Keratinocyte (primary cell): ENCODE measurements at regions not wholly inside any gene's neighbourhood (a gene's known extent, or its start where the extent isn't known, plus 50 kb on each side); places are given as distances from the start of the nearest gene placed in this dataset.

Source experiments
- CTCF ChIP-seq, 3 experiments: IDR thresholded peaks in 1 of 3; conservative IDR thresholded peaks in 1 of 3; optimal IDR thresholded peaks in 1 of 3; 2 replicates in 2 of 3; 3 replicates in 1 of 3; pipeline versions ENCODE3 to v1.5.1; 2011; ENCODE audit warnings: low read length in 3 of 3, mild to moderate bottlenecking in 3 of 3, moderate library complexity in 2 of 3, control low read depth in 1 of 3, inconsistent platforms in 1 of 3; ENCODE audit not compliant: insufficient read depth in 2 of 3; ENCODE audit errors: extremely low read depth in 1 of 3
- EZH2 ChIP-seq: IDR thresholded peaks from one replicate; pipeline ENCODE4 v1.6.1; 2012; ENCODE audit warnings: inconsistent platforms, mild to moderate bottlenecking, low read length, moderate library complexity

GRCh38 chr11:33631749-33632091 lies 68.9 kb downstream of the C11orf91 start:
- TF ChIP-seq CTCF (optimal IDR thresholded peaks at IDR 0.05 in 1 of 3, IDR thresholded peaks at IDR 0.05 in 1 of 3, conservative IDR thresholded peaks at IDR 0.05 in 1 of 3; ENCODE audit: extremely low read depth in 1 of 3, insufficient read depth in 2 of 3, low read length in 3 of 3) (no peak), EZH2 (no peak)
